GM23338 (cell line): ENCODE measurements at regions not wholly inside any gene's neighbourhood (a gene's known extent, or its start where the extent isn't known, plus 50 kb on each side); places are given as distances from the start of the nearest gene placed in this dataset.

Source experiments
- ATAC-seq: fragments of 200-7000 bp; cut with Tn5 transposase; 3 replicates; pipeline ENCODE4 v1.9.1; 2020
- DNase-seq: peaks from one replicate; pipeline ENCODE4 v3.0.0-alpha.2; 2015; ENCODE audit warnings: low spot score
- H2AFZ ChIP-seq: fragments of 200-600 bp; sonication (generic); 2 replicates; pipeline ENCODE4 v1.8.0; 2016; ENCODE audit warnings: antibody characterized with exemption, mild to moderate bottlenecking, moderate library complexity
- H3F3A ChIP-seq: fragments of 200-600 bp; sonication (generic); replicated peaks from 2 replicates; pipeline ENCODE4 v1.8.0; 2017; ENCODE audit warnings: antibody characterized with exemption, mixed run types, low read depth
- H3K27ac ChIP-seq: fragments of 200-600 bp; sonication (generic); 2 replicates; pipeline ENCODE4 v1.6.1; 2016; ENCODE audit warnings: low read depth
- H3K27me3 ChIP-seq: fragments of 200-600 bp; sonication (generic); 2 replicates; pipeline ENCODE4 v1.8.0; 2016; ENCODE audit warnings: mild to moderate bottlenecking, mixed run types, moderate library complexity; ENCODE audit not compliant: insufficient read depth
- H3K36me3 ChIP-seq: fragments of 200-600 bp; sonication (generic); 2 replicates; pipeline ENCODE4 v1.8.0; 2016; ENCODE audit warnings: mild to moderate bottlenecking; ENCODE audit not compliant: insufficient read depth
- H3K4me1 ChIP-seq: fragments of 200-600 bp; sonication (generic); 2 replicates; pipeline ENCODE4 v1.8.0; 2016; ENCODE audit warnings: mild to moderate bottlenecking, moderate library complexity; ENCODE audit not compliant: insufficient read depth
- H3K4me2 ChIP-seq: fragments of 200-600 bp; sonication (generic); 2 replicates; pipeline ENCODE4 v1.7.1; 2017; ENCODE audit warnings: mixed run types
- H3K4me3 ChIP-seq: fragments of 200-600 bp; sonication (generic); 2 replicates; pipeline ENCODE4 v1.6.1; 2016; ENCODE audit warnings: mixed run types
- H3K79me2 ChIP-seq: fragments of 200-600 bp; sonication (generic); replicated peaks from 2 replicates; pipeline ENCODE4 v1.8.0; 2017; ENCODE audit warnings: mild to moderate bottlenecking; ENCODE audit not compliant: insufficient read depth
- H3K9me2 ChIP-seq: fragments of 200-600 bp; sonication (generic); 2 replicates; pipeline ENCODE4 v1.8.0; 2017; ENCODE audit not compliant: insufficient read depth
- H4K20me1 ChIP-seq: fragments of 200-600 bp; sonication (generic); replicated peaks from 2 replicates; pipeline ENCODE4 v1.8.0; 2017; ENCODE audit warnings: mild to moderate bottlenecking; ENCODE audit not compliant: insufficient read depth
- H3K27ac Mint-ChIP-seq: 2 replicates; pipeline ENCODE4 v1.8.0; 2020; ENCODE audit warnings: inconsistent platforms, mild to moderate bottlenecking, moderate library complexity, mixed read lengths
- H3K27me3 Mint-ChIP-seq: 3 replicates; pipeline ENCODE4 v1.8.0; 2022; ENCODE audit warnings: low read depth, mild to moderate bottlenecking, moderate library complexity, mixed read lengths, inconsistent platforms; ENCODE audit not compliant: insufficient read depth, poor library complexity
- H3K36me3 Mint-ChIP-seq: 3 replicates; pipeline ENCODE4 v1.8.0; 2021; ENCODE audit warnings: low read depth, mild to moderate bottlenecking, inconsistent platforms, moderate library complexity, mixed read lengths
- H3K4me1 Mint-ChIP-seq: 3 replicates; pipeline ENCODE4 v1.8.0; 2020; ENCODE audit warnings: mild to moderate bottlenecking, inconsistent platforms, mixed read lengths
- H3K4me3 Mint-ChIP-seq: 3 replicates; pipeline ENCODE4 v1.8.0; 2021; ENCODE audit warnings: moderate library complexity, mild to moderate bottlenecking, inconsistent platforms, mixed read lengths
- H3K9me3 Mint-ChIP-seq: 3 replicates; pipeline ENCODE4 v1.8.0; 2020; ENCODE audit warnings: moderate library complexity, mild to moderate bottlenecking, inconsistent platforms, mixed read lengths
- CREB1 ChIP-seq: fragments of 250-450 bp; sonication (Bioruptor Pico); IDR thresholded peaks from 2 replicates; pipeline ENCODE4 v1.5.0; 2020; ENCODE audit warnings: low read depth, mild to moderate bottlenecking, moderate library complexity
- CTCF ChIP-seq, 2 experiments: fragments of 200-600 bp in 1 of 2; sonication (generic) in 1 of 2; conservative IDR thresholded peaks; 2 replicates each; pipeline versions ENCODE4 v1.5.1 to v1.6.1; 2016 to 2017; ENCODE audit warnings: antibody characterized with exemption in 2 of 2, low read depth in 2 of 2, mild to moderate bottlenecking in 2 of 2, moderate library complexity in 1 of 2
- ETS1 ChIP-seq: IDR thresholded peaks from 2 replicates; pipeline ENCODE4 v1.6.1; 2016; ENCODE audit warnings: antibody characterized with exemption
- EZH2 ChIP-seq: fragments of 200-600 bp; sonication (generic); IDR thresholded peaks from one replicate; pipeline ENCODE4 v1.8.0; 2017; ENCODE audit warnings: antibody characterized with exemption, mild to moderate bottlenecking, low read depth; ENCODE audit not compliant: unreplicated experiment
- EZH2phosphoT487 ChIP-seq: fragments of 200-600 bp; sonication (generic); IDR thresholded peaks from one replicate; pipeline ENCODE4 v1.8.1; 2018; ENCODE audit warnings: antibody characterized with exemption; ENCODE audit not compliant: unreplicated experiment
- JUNB ChIP-seq: IDR thresholded peaks from one replicate; pipeline ENCODE4 v1.6.1; 2016; ENCODE audit warnings: antibody characterized with exemption; ENCODE audit not compliant: unreplicated experiment
- NANOG ChIP-seq: IDR thresholded peaks from 2 replicates; pipeline ENCODE4 v1.6.1; 2016; ENCODE audit warnings: antibody characterized with exemption, borderline replicate concordance
- POLR2AphosphoS5 ChIP-seq: IDR thresholded peaks from 2 replicates; pipeline ENCODE4 v1.6.1; 2016; ENCODE audit warnings: antibody characterized with exemption, low read depth
- REST ChIP-seq: IDR thresholded peaks from one replicate; pipeline ENCODE4 v1.6.1; 2018; ENCODE audit warnings: antibody characterized with exemption; ENCODE audit not compliant: unreplicated experiment
- STAT1 ChIP-seq: IDR thresholded peaks from one replicate; pipeline ENCODE4 v1.6.1; 2016; ENCODE audit warnings: antibody characterized with exemption; ENCODE audit not compliant: unreplicated experiment
- ZNF114 ChIP-seq: fragments of 250-450 bp; sonication (Bioruptor Pico); IDR thresholded peaks from 2 replicates; pipeline ENCODE4 v1.5.0; 2020; ENCODE audit warnings: mild to moderate bottlenecking, moderate library complexity
- ZNF331 ChIP-seq: fragments of 250-450 bp; sonication (Bioruptor Pico); IDR thresholded peaks from 2 replicates; pipeline ENCODE4 v1.5.0; 2020; ENCODE audit warnings: low read depth, mild to moderate bottlenecking, moderate library complexity
- ZNF462 ChIP-seq: fragments of 250-450 bp; sonication (Bioruptor Pico); IDR thresholded peaks from 2 replicates; pipeline ENCODE4 v1.5.0; 2020; ENCODE audit warnings: mild to moderate bottlenecking, moderate library complexity

- Histone ChIP-seq H3K4me1 (no peaks in the 10 kb centered on the region), H3K27me3 (no peaks in the 10 kb centered on the region), H3K4me3 (no peak overlapping the region), H4K20me1 (no peaks in the 10 kb centered on the region), H3K36me3 (no peaks in the 10 kb centered on the region), H3K79me2 (no peaks in the 10 kb centered on the region), H3K4me2 (no peak overlapping the region), H3F3A (no peaks in the 10 kb centered on the region), H3K27ac (no peak overlapping the region), H2AFZ (no peak overlapping the region), H3K9me2 (no peaks in the 10 kb centered on the region)
- Mint-ChIP-seq H3K4me1 (no peaks in the 10 kb centered on the region), H3K27ac (no peak overlapping the region), H3K9me3 (peaks cover 11% of the 10 kb centered on the region), H3K4me3 (no peak overlapping the region), H3K27me3 (peaks cover 6% of the 10 kb centered on the region), H3K36me3 (peaks cover 5% of the 10 kb centered on the region; the same call in 1 of the 3 replicates)
- DNase-seq: no peak
- ATAC-seq: no peak
- TF ChIP-seq NANOG (no peak), EZH2phosphoT487 (no peak), ZNF331 (CRISPR knock-in tag) (no peak), ZNF114 (no peak), ZNF462 (CRISPR knock-in tag) (no peak), ETS1 (no peak), CTCF (conservative IDR thresholded peaks at IDR 0.05; ENCODE audit: low read depth in 2 of 2) (no peak), REST (no peak), POLR2AphosphoS5 (no peak), STAT1 (no peak), EZH2 (no peak), JUNB (no peak), CREB1 (no peak)
Measured at GRCh38 chr3:104503022-104503421, 863.7 kb upstream of the ALCAM start.
